A673 (cell line): ENCODE measurements at regions not wholly inside any gene's neighbourhood (a gene's known extent, or its start where the extent isn't known, plus 50 kb on each side); places are given as distances from the start of the nearest gene placed in this dataset.

Source experiments
- BruUV-seq: library from RNA; stranded (reverse); fragments of 400-500 nt; replicated peaks from 2 replicates; lab custom pipeline; 2021; lab: Mats Ljungman, UMichigan
- CTCF ChIA-PET: fragments of 300-600 bp; sonication (Branson Sonifier 250); formaldehyde crosslinking; loops from one replicate; lab custom pipeline; 2022; ENCODE audit warnings: antibody characterized with exemption; lab: Charles Lee
- POLR2A ChIA-PET: fragments of 300-600 bp; sonication (Branson Sonifier 250); formaldehyde crosslinking; loops from one replicate; lab custom pipeline; 2022; ENCODE audit warnings: antibody characterized with exemption; ENCODE audit not compliant: low non-redundant PET; lab: Charles Lee
- DNase-seq: peaks from one replicate; pipeline ENCODE4 v3.0.0-alpha.2; 2015; ENCODE audit warnings: low spot score
- H3K27ac ChIP-seq: fragments of 200-600 bp; sonication (generic); 2 replicates; pipeline ENCODE4 v1.5.1; 2016; ENCODE audit warnings: mixed run types, low read depth, mild to moderate bottlenecking, mixed read lengths, antibody characterized with exemption, low read length; ENCODE audit not compliant: poor library complexity, severe bottlenecking
- H3K27me3 ChIP-seq: fragments of 200-600 bp; sonication (generic); replicated peaks from 2 replicates; pipeline ENCODE4 v1.6.1; 2017; ENCODE audit warnings: mixed run types, low read depth, mild to moderate bottlenecking, mixed read lengths, antibody characterized with exemption, low read length; ENCODE audit not compliant: insufficient read depth, poor library complexity
- H3K36me3 ChIP-seq: fragments of 200-600 bp; sonication (generic); 2 replicates; pipeline ENCODE4 v1.6.1; 2016; ENCODE audit warnings: mixed run types, mild to moderate bottlenecking, mixed read lengths, antibody characterized with exemption, low read length; ENCODE audit not compliant: insufficient read depth, poor library complexity, severe bottlenecking
- H3K4me1 ChIP-seq: fragments of 200-600 bp; sonication (generic); 2 replicates; pipeline ENCODE4 v1.6.1; 2017; ENCODE audit warnings: mixed run types, mild to moderate bottlenecking, mixed read lengths, antibody characterized with exemption, low read length; ENCODE audit not compliant: insufficient read depth, poor library complexity, severe bottlenecking
- H3K4me3 ChIP-seq: fragments of 200-600 bp; sonication (generic); 2 replicates; pipeline ENCODE4 v1.5.1; 2016; ENCODE audit warnings: low read depth, mixed run types, mild to moderate bottlenecking, mixed read lengths, low read length; ENCODE audit not compliant: poor library complexity, severe bottlenecking
- H3K9me3 ChIP-seq: fragments of 200-600 bp; sonication (generic); 2 replicates; pipeline ENCODE4 v1.6.1; 2016; ENCODE audit warnings: mixed run types, low read depth, mild to moderate bottlenecking, mixed read lengths, antibody characterized with exemption, low read length; ENCODE audit not compliant: poor library complexity, severe bottlenecking
- CTCF ChIP-seq: fragments of 300-800, 200-600 bp; sonication (generic); conservative IDR thresholded peaks from 2 replicates; pipeline ENCODE4 v1.5.1; 2017; ENCODE audit warnings: low read depth, mild to moderate bottlenecking, antibody characterized with exemption, low read length, moderate library complexity, mixed read lengths
- EZH2 ChIP-seq: fragments of 200-600 bp; sonication (generic); IDR thresholded peaks from 2 replicates; pipeline ENCODE4 v1.6.1; 2017; ENCODE audit warnings: borderline replicate concordance, low read depth, mild to moderate bottlenecking, mixed read lengths, antibody characterized with exemption, low read length; ENCODE audit not compliant: poor library complexity, severe bottlenecking
- intact Hi-C: fragments of 100-400 bp; cut with micrococcal nuclease; formaldehyde crosslinking; loops from one replicate; pipeline ENCODE4 v1.10.0; 2022; ENCODE audit not compliant: unreplicated experiment

- TF ChIP-seq CTCF: no peak
- TF ChIP-seq EZH2: no peak
- no peaks in the 10 kb centered on the region for H3K36me3 ChIP-seq
- ChIA-PET CTCF (no interaction called here), POLR2A (no interaction called here)
- H3K9me3 ChIP-seq: no peaks in the 10 kb centered on the region
- H3K27me3 ChIP-seq: peaks cover 11% of the 10 kb centered on the region
- H3K4me3 ChIP-seq: no peak overlapping the region
- no peak for DNase-seq
- no peaks in the 10 kb centered on the region for H3K4me1 ChIP-seq
- intact Hi-C loops: no loop called here
- H3K27ac ChIP-seq: no peak overlapping the region
- BruUV-seq: no TSS peak
These were observed 102.6 kb upstream of the ABI3BP start for GRCh38 chr3:101095693-101096430.

DNA sequence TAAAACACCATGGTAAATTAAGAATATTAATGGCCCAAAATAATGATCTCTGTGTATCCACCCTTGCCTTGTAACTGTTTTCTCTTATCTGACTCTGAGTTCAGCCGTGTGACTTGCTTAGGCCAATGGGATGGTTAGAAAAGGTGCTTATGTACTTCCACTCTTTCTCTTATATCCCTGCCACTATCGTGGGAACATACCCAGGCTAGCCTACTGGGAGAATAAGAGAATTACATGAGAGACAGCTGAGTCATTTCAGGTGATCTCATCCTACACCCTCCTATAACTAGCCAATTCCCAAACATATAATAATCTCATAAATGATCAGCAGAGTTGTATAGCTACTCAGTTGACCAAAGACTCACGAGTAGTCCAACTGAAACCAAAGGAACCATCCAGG, 98.3 kb upstream of the ABI3BP start:
- BruUV-seq: no TSS peak
- H3K27ac ChIP-seq: no peak overlapping the region
- H3K9me3 ChIP-seq: no peaks in the 10 kb centered on the region
- TF ChIP-seq CTCF: no peak
- intact Hi-C loops: no loop called here
- POLR2A ChIA-PET: no interaction called here
- H3K36me3 ChIP-seq: no peaks in the 10 kb centered on the region
- no peaks in the 10 kb centered on the region for H3K4me1 ChIP-seq
- CTCF ChIA-PET: interaction anchor here (0.5 kb wide), 1 partner anchor 1260 kb away, joined by 7 read pairs; no protein-coding TSS in a partner anchor
- H3K27me3 ChIP-seq: no peaks in the 10 kb centered on the region
- peak; percentile 9 for DNase-seq
- no peak overlapping the region for H3K4me3 ChIP-seq

GRCh38 chr3:101085752-101086151, 92.5 kb upstream of the ABI3BP start:
- Histone ChIP-seq H3K27me3 (no peaks in the 10 kb centered on the region), H3K27ac (no peak overlapping the region), H3K4me3 (no peak overlapping the region), H3K4me1 (no peaks in the 10 kb centered on the region), H3K36me3 (no peaks in the 10 kb centered on the region), H3K9me3 (no peaks in the 10 kb centered on the region)
- CTCF ChIA-PET: no interaction called here
- POLR2A ChIA-PET: no interaction called here
- DNase-seq: no peak
- intact Hi-C loops: no loop called here
- TF ChIP-seq CTCF: no peak
- no peak for TF ChIP-seq EZH2
- no TSS peak for BruUV-seq
